ENCODE measurements at regions not wholly inside any gene's neighbourhood (a gene's known extent, or its start where the extent isn't known, plus 50 kb on each side); places are given as distances from the start of the nearest gene placed in this dataset.

DNA sequence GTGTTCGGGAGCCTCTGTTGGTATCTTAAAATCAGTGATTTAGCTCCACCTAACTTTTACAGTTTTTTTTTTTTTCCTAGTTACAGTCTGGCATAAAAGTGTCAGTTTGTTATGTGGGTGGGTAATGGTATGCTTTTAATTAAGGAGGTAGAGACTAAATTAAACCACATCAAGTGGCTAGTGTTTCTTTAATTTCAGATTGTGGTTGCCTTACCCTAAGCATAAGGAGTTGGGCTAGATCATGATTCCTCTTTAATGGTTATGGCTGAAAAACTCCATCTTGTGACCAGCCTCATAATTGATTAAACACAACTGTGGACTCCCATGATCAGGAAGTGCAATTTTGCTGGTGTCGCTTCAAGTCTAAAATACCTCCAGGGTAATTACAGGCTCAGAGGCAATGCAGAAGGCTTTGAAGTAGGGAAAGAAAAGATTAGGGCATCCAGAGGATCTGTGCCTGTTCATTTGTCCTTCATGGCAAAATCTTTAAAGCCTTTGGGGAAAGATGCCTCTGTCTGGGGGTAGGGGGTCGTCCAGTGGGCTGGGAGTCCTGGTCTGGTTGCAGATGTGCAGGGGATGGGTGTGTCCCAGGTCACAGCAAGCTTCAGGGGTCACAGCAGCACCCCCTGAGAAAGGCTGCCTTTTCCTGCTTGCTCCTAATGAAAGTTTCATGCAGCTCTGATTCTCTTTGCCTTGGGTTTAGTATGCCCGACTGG is 579.2 kb downstream of the BCL11A start:
- no peak for DNase-seq (ENCODE audit: low read depth)

DNA sequence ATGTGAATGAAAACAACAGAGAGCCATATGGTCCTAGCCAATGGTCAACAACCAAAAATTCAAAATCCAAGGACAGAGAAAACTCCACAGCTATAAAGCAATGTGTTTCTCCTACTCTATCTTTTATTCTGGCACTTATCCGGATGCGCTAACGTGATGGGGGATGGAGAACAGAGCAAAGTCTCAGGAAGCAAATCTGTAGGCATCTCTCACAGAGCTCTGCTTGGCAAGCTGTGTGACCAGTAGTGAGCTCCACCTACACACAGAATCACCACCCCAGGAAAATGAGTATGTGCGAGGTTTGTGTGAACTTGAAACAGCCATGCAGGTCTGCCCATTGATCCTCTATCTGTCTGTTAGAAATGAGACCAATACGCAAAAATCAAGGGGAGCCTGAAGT is 584.3 kb downstream of the BCL11A start:
- no peak for DNase-seq (ENCODE audit: low read depth)

- DNase-seq (ENCODE audit: low read depth): no peak
Observed at GRCh38 chr2:59968441-59968840, 585.0 kb downstream of the BCL11A start.

- no peak for DNase-seq (ENCODE audit: low read depth)
Observed at GRCh38 chr2:59967691-59968090, 585.8 kb downstream of the BCL11A start.

- DNase-seq (ENCODE audit: low read depth): no peak
Observed at GRCh38 chr2:59963157-59963556, 590.3 kb downstream of the BCL11A start.

- no peak for DNase-seq (ENCODE audit: low read depth)
Observed at GRCh38 chr2:59961746-59962145, 591.7 kb downstream of the BCL11A start.

- DNase-seq (ENCODE audit: low read depth): no peak
Observed at GRCh38 chr2:59959944-59960343, 593.5 kb downstream of the BCL11A start.

GRCh38 chr2:59957504-59957903 is 596.0 kb downstream of the BCL11A start:
- no peak for DNase-seq (ENCODE audit: low read depth)

- DNase-seq (ENCODE audit: low read depth): no peak
Observed at GRCh38 chr2:59956981-59957380, 596.5 kb downstream of the BCL11A start.

DNA sequence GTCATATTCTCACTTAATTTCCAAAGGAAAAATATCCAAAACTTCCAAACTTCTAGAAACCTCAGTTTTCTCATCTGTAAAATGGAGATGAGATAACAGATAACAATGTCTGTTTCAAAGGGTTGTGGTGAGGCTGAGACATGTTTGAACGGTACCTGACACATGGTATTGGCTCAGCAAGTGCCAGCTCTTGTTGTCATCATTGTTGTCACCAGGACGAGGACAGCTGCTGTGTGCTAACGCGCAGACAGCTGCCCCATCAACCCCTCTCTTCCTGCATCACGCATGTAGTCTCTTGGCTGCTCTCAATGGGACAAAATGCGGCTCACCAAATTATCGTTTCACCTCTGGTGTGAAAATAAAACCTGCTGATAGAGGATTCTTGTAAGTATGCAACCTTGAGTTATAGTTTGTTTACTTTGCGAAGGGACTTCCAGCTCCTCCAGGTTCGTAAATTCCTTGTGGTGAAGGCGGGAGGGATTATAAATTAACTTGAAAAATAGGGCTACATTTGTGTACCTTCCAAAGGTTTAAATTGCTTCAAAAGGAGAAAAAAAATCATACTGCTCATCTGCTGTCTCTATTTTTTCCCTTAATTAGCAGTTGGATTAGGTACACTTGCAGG is 605.4 kb downstream of the BCL11A start:
- no peak for DNase-seq (ENCODE audit: low read depth)

DNA sequence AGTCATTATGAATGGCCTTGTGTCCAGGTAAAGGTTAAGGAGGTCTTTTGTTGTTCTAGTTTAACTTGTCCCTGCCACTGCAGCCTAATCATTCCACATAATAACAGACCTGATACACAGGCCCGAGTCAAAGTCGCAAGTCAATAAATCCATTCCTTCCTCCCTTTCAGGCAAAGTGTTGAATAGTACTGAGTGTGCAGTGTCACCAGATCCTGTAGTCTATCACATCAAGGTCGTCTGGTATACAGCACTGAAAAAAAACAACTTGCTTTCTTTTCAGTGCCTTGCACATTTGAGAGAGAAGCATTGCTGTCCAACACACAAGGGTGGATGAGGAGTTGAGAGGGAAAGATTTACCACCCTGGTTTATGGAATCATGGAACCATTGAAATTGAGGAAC is 606.2 kb downstream of the BCL11A start:
- no peak for DNase-seq (ENCODE audit: low read depth)

DNA sequence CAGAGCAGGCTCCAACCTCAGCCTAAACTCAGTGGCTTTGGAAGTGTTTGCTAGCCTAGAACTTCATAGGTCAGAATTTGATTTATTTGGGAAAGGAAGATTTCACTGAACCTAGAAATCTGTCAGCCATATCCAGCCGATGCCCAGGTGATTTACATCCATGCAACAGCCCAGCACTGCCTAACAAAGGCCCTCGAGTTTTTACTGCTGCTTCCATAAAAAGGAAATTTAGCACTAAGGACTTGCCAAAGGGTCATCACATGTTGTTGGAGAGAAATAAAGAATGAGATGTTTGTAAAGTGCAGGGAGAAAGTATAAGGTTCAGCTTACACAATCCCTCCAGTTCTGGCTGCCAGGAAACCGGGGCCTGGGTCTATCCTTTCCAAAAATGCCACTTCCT is 614.2 kb downstream of the BCL11A start:
- no peak for DNase-seq (ENCODE audit: low read depth)

DNA sequence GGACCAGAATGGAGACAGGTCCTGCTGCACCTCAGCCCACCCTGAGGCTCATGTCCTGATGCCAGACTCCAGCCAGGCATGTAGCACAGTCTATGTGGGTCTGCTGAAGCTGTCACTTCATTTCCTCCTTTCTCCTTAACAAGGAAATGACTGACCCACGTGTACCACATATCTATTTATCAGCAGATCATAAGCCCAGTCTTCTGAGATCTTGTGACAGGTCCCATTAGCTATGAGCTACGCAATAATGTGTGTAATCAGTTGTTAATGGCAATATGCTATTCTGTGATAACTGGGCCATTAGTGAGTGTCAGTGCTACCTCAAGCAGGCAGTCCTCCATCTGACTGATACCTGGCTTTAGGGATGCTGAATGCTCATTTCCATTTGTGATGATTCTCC is 615.3 kb downstream of the BCL11A start:
- DNase-seq (ENCODE audit: low read depth): no peak

- DNase-seq (ENCODE audit: low read depth): no peak
Observed at GRCh38 chr2:59936048-59936447, 617.4 kb downstream of the BCL11A start.

- no peak for DNase-seq (ENCODE audit: low read depth)
Observed at GRCh38 chr2:59935005-59935404, 618.4 kb downstream of the BCL11A start.

DNA sequence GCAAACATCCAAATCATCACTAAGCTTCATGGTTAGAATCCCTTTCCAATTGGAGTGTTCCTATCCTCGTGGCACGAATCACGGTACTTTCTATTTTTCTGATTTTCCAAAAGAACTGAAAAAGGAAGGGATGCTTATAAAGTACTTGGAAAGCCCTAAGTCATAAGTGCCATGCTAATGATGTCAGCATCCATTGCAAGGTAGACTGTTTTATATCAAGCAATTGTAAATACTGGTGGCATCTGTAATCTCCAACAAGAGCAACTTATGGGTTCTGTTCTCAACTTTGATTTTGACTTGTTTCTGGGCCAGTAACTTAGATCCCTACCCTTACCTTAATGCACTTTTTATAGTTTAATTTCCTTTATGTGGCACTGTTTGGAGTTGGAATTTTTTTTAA is 619.5 kb downstream of the BCL11A start:
- DNase-seq (ENCODE audit: low read depth): no peak

GRCh38 chr2:59932341-59932740 is 621.1 kb downstream of the BCL11A start:
- DNase-seq (ENCODE audit: low read depth): no peak

DNA sequence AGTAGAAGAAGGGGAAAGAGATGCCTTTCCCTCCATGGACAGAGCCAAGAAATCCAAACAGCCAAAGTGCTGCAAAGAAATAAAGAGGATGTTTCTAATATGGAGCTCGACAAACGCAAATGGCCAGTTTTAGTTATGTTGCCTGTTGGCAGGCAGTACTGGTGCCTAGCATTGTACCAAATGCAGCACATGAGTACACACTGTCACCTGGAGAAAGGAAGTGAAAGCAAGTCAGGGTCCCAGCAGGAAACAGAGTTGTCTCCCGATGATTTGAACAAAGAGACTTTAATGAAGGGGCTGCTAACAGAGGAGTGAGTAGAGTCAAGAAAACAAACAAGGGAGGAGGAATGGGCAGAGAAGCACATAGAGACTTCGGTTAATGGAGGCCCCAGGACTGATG is 623.0 kb downstream of the BCL11A start:
- DNase-seq (ENCODE audit: low read depth): no peak

GRCh38 chr2:59926731-59927130 is 626.7 kb downstream of the BCL11A start:
- no peak for DNase-seq (ENCODE audit: low read depth)

DNA sequence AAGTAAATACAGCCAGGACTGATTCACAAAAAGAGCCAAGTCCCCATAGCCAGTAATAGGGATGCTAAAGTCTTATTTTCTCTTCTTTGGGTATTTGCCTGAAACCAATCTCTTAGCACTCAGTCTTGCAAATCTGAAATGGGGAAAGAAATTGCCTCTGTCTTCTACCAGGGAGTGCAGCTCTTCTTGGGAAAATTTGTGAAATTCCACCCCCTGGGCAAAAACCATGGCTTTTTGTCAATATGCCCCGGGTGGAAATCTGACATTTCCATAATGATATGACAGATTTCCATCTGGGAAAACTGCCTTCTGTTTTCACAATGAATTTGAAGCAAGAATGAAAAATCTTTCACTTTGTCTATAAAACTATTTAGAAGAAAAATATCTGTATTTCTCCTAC is 628.1 kb downstream of the BCL11A start:
- DNase-seq (ENCODE audit: low read depth): no peak

DNA sequence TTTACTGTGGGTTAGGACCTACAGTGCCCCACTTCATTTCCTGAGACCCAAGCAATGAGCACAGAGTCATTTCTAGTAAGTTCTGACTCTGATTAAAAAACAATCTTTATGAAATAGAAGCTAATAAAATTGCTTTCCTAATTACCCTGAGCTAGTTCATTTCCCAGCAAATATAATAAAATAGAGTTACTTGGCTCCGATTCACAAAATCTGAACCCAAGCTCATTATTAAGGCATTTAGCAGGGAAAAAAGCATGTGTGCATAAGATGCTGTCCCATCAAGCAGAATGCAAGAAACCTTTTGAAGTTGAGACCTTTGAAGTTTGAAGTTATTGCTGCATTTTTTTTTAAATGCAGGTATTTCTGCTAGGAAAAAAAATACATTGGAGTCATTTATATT is 629.1 kb downstream of the BCL11A start:
- DNase-seq (ENCODE audit: low read depth): no peak

GRCh38 chr2:59922450-59922849 is 631.0 kb downstream of the BCL11A start:
- no peak for DNase-seq (ENCODE audit: low read depth)

- no peak for DNase-seq (ENCODE audit: low read depth)
Observed at GRCh38 chr2:59921743-59922142, 631.7 kb downstream of the BCL11A start.

DNA sequence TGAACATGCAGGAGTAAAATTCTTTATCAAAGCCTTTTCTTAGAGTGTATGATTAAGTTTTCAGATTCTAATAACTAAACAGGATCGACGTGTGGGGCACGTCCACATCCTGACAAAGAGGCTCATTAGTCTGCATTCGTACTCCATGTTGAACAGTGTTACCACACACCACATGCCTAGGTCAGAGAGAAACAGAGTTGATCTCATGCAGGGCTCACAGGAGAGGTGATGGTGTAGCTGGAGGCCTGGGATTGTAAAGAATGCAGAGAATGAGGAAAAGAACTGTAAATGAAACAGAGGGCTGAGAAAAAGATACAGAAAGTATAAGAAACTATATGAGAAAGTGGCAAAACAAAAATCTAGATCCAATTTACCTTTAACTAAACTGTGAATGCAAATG is 632.5 kb downstream of the BCL11A start:
- no peak for DNase-seq (ENCODE audit: low read depth)
